ENCODE measurements at regions not wholly inside any gene's neighbourhood (a gene's known extent, or its start where the extent isn't known, plus 50 kb on each side); places are given as distances from the start of the nearest gene placed in this dataset.

DNA sequence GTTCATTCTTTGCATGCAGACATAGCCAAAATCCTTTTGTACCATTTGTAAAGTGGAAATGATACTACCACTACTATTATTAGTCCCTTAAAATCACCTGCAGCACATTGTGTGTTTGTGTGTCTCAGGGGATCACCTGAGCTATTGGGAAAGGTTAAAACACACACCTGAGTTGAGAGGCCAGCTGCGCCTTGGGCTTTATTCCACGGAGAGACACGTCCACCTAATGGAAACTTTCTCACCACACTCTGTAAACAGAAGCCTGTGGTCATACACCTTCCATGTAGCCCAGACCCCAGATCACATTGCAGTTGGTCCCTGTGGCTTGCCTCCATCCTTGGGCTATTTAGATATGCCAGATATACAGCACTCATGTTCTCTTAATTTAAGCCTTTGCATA lies 81.8 kb upstream of the SH3BP4 start:
- no peak for DNase-seq (ENCODE audit: low spot score)
- TF ChIP-seq, protein P1, sequence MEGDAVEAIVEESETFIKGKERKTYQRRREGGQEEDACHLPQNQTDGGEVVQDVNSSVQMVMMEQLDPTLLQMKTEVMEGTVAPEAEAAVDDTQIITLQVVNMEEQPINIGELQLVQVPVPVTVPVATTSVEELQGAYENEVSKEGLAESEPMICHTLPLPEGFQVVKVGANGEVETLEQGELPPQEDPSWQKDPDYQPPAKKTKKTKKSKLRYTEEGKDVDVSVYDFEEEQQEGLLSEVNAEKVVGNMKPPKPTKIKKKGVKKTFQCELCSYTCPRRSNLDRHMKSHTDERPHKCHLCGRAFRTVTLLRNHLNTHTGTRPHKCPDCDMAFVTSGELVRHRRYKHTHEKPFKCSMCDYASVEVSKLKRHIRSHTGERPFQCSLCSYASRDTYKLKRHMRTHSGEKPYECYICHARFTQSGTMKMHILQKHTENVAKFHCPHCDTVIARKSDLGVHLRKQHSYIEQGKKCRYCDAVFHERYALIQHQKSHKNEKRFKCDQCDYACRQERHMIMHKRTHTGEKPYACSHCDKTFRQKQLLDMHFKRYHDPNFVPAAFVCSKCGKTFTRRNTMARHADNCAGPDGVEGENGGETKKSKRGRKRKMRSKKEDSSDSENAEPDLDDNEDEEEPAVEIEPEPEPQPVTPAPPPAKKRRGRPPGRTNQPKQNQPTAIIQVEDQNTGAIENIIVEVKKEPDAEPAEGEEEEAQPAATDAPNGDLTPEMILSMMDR (IDR thresholded peaks at IDR 0.05; ENCODE audit: extremely low read depth, insufficient read depth, missing control alignments), result no peak
- in situ Hi-C loops (cut with MboI; ENCODE audit: low pct_unique_long_range_greater_than_20kb, low sequenced_read_pairs, unreplicated experiment), result no loop called here

DNA sequence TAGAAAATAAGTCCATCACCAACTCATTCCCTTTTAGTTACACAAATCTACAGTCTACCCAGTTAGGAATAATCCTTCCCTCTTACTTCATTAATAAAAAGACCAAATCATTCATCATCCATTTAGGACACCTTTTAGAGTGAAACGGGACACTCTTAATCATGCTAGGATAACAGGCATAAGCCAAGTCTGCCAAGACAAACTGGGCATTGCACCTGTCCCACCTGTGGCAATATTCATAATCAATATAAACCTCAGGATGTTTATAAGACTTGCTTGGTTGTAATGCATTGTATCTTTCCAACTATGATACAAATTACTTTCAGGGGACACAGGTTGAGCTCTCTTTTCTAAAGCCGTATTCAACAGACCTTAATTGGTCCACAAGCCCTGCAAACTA lies 82.7 kb upstream of the SH3BP4 start:
- DNase-seq (ENCODE audit: low spot score), result no peak
- TF ChIP-seq, protein P1 (IDR thresholded peaks at IDR 0.05; ENCODE audit: extremely low read depth, insufficient read depth, missing control alignments), result no peak
- in situ Hi-C loops (cut with MboI; ENCODE audit: low pct_unique_long_range_greater_than_20kb, low sequenced_read_pairs, unreplicated experiment), result no loop called here

DNA sequence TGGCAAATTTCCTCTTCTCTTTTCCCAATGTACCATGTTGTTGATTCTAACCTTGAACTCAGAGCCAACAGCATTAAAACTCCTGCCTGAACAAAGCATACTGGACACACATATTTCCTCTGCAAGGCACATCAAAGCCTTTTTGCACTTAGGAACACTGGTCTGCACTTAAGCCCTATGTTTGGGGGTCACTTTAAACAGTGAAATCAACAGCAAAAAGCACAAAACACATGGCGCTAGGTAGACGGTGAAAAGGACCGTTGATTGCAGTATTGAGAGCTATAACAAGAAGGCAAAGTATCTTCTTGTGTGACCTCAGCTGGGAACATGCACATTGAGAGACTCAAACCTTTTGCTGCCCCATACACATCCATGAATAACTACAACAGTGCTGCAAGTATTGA lies 83.9 kb upstream of the SH3BP4 start:
- in situ Hi-C loops (cut with MboI; ENCODE audit: low pct_unique_long_range_greater_than_20kb, low sequenced_read_pairs, unreplicated experiment), result no loop called here
- DNase-seq (ENCODE audit: low spot score), result no peak
- TF ChIP-seq, protein P1 (IDR thresholded peaks at IDR 0.05; ENCODE audit: extremely low read depth, insufficient read depth, missing control alignments), result no peak

DNA sequence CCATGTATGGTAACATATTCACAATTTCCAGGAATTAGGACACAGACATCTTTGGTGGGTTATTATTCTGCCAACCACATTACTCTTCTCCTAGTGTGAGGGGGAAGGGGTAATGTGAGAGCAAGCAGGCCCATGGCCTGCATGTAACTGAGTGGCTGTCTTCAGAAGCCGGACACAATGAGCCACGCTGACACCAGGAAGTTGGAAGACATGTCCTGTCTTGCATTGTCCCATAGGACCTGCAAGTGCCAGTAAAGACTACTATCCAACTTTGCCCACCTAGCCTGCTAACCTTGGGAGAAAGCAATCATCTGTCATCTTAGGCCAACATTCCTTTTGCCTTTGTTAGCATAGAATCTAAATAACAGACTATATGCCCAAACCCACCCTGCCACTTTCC lies 86.2 kb upstream of the SH3BP4 start:
- in situ Hi-C loops (cut with MboI; ENCODE audit: low pct_unique_long_range_greater_than_20kb, low sequenced_read_pairs, unreplicated experiment), result no loop called here
- TF ChIP-seq, protein P1 (IDR thresholded peaks at IDR 0.05; ENCODE audit: extremely low read depth, insufficient read depth, missing control alignments), result no peak

DNA sequence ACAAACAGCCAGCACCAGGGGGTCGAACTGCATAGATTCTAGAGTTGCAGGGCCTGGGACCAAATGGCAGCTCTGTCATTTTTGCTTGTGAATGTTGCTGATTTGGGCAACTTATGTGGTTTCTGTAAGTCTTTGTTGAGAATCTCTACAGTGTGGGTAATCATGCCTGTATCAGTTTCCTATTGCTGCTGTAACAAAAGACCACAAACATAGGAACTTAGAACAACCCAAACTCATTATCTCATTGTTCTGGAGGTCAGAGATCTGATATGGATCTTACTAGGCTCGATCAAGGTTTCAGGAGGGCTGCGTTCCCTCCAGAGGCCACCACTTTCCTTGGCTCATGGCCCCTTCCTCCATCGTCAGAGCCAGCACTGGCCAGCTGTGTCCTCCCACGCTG lies 86.8 kb upstream of the SH3BP4 start:
- TF ChIP-seq, protein P1 (IDR thresholded peaks at IDR 0.05; ENCODE audit: extremely low read depth, insufficient read depth, missing control alignments), result no peak
- in situ Hi-C loops (cut with MboI; ENCODE audit: low pct_unique_long_range_greater_than_20kb, low sequenced_read_pairs, unreplicated experiment), result no loop called here
- DNase-seq (ENCODE audit: low spot score), result no peak

More for the DNA sequence above, 86.2 kb upstream of the SH3BP4 start:
- no peak for DNase-seq (ENCODE audit: low spot score)

DNA sequence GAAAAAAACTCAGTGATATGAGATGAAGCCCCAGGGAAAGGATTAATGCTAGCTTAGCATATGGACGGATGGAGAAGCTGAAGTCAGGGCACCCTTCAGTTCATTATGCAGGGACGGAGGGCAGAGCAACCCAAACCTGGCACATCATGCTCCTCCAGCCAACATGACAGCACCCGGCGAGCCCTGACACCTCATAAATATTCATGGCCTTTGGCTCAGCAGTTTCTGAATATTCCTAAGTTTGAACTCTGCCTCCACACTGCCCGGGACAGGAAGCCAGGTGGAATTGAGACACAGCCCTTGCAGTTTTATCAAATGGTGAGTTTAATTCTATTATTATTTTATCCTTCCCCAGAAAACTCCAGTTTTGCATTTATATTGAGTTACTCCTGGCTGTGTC lies 87.3 kb upstream of the SH3BP4 start:
- in situ Hi-C loops (cut with MboI; ENCODE audit: low pct_unique_long_range_greater_than_20kb, low sequenced_read_pairs, unreplicated experiment), result no loop called here
- DNase-seq (ENCODE audit: low spot score), result no peak
- TF ChIP-seq, protein P1 (IDR thresholded peaks at IDR 0.05; ENCODE audit: extremely low read depth, insufficient read depth, missing control alignments), result no peak

Measured in GM13977 (cell line).